Mucosa of descending colon (tissue), 3 donors: ENCODE measurements at regions not wholly inside any gene's neighbourhood (a gene's known extent, or its start where the extent isn't known, plus 50 kb on each side); places are given as distances from the start of the nearest gene placed in this dataset.

Experiments used
- ATAC-seq: fragments of 200-7000 bp; cut with Tn5 transposase; one replicate; pipeline ENCODE4 v1.9.1; 2020; ENCODE audit warnings: mild to moderate bottlenecking, moderate library complexity
- DNase-seq, 3 donors: peaks; one replicate each; pipeline ENCODE4 v3.0.0-alpha.2; 2020
- H3K36me3 ChIP-seq: fragments of 200-600 bp; one replicate; pipeline ENCODE4 v1.8.0; 2021; ENCODE audit warnings: low read depth, mild to moderate bottlenecking
- H3K4me1 ChIP-seq: fragments of 200-600 bp; one replicate; pipeline ENCODE4 v1.8.0; 2021; ENCODE audit warnings: low read depth, mild to moderate bottlenecking
- H3K4me3 ChIP-seq: fragments of 200-600 bp; one replicate; pipeline ENCODE4 v1.8.0; 2021; ENCODE audit warnings: mild to moderate bottlenecking
- H3K9me3 ChIP-seq: fragments of 200-600 bp; one replicate; pipeline ENCODE4 v1.8.0; 2021; ENCODE audit warnings: mild to moderate bottlenecking
- CTCF ChIP-seq: fragments of 200-600 bp; IDR thresholded peaks from one replicate; pipeline ENCODE4 v1.8.0; 2022; ENCODE audit warnings: antibody characterized with exemption, mild to moderate bottlenecking
- intact Hi-C, 2 donors: fragments of 100-400 bp; cut with DNase I in 1 of 2; cut with micrococcal nuclease in 1 of 2; formaldehyde crosslinking; loops; one replicate each; pipeline versions ENCODE4 v1.11.0 to v1.11.1; 2022; cut with DNase I, micrococcal nuclease
- donor health status: DM: no; HTN: no; CAD: no; lungs with moderate emphysema.
- donor health status: DM: no; HTN: no; CAD: no.
- donor health status: DM: no; HTN: yes; CAD: no.

- DNase-seq: no peak
- H3K36me3 ChIP-seq: no peaks in the 10 kb centered on the region
- no peak for ATAC-seq
- H3K9me3 ChIP-seq: no peaks in the 10 kb centered on the region
- H3K4me1 ChIP-seq: no peaks in the 10 kb centered on the region
- no peak overlapping the region for H3K4me3 ChIP-seq
- intact Hi-C loops: no loop called here
- TF ChIP-seq CTCF: no peak
These were observed 480.0 kb downstream of the RIT2 start for GRCh38 chr18:42635378-42636048.

- intact Hi-C loops: no loop called here
- H3K4me3 ChIP-seq: no peak overlapping the region
- H3K9me3 ChIP-seq: no peaks in the 10 kb centered on the region
- no peaks in the 10 kb centered on the region for H3K36me3 ChIP-seq
- TF ChIP-seq CTCF: no peak
- ATAC-seq (no peak), DNase-seq (no peak)
- no peaks in the 10 kb centered on the region for H3K4me1 ChIP-seq
These were observed 479.2 kb downstream of the RIT2 start for GRCh38 chr18:42636309-42636708.

GRCh38 chr18:42640160-42640559 is 475.3 kb downstream of the RIT2 start:
- DNase-seq: no peak
- Histone ChIP-seq H3K36me3 (no peaks in the 10 kb centered on the region), H3K9me3 (no peaks in the 10 kb centered on the region), H3K4me1 (no peaks in the 10 kb centered on the region), H3K4me3 (no peak overlapping the region)
- intact Hi-C loops: no loop called here
- no peak for TF ChIP-seq CTCF
- ATAC-seq: no peak

GRCh38 chr18:42641996-42642395 is 473.5 kb downstream of the RIT2 start:
- no peak for DNase-seq
- Histone ChIP-seq H3K36me3 (no peaks in the 10 kb centered on the region), H3K4me3 (no peak overlapping the region), H3K4me1 (no peaks in the 10 kb centered on the region), H3K9me3 (no peaks in the 10 kb centered on the region)
- intact Hi-C loops: no loop called here
- ATAC-seq: no peak
- TF ChIP-seq CTCF: no peak

GRCh38 chr18:42644729-42645131 is 470.8 kb downstream of the RIT2 start:
- ATAC-seq (no peak), DNase-seq (no peak)
- no peaks in the 10 kb centered on the region for H3K9me3 ChIP-seq
- H3K4me1 ChIP-seq: no peaks in the 10 kb centered on the region
- H3K36me3 ChIP-seq: no peaks in the 10 kb centered on the region
- intact Hi-C loops: no loop called here
- TF ChIP-seq CTCF: no peak
- no peak overlapping the region for H3K4me3 ChIP-seq
